H9 (cell line): ENCODE measurements at regions not wholly inside any gene's neighbourhood (a gene's known extent, or its start where the extent isn't known, plus 50 kb on each side); places are given as distances from the start of the nearest gene placed in this dataset.

Experiments
- DNase-seq: peaks from one replicate; pipeline ENCODE4 v3.0.0-alpha.2; 2017
- H2AFZ ChIP-seq: one replicate; pipeline ENCODE4 v1.6.1; 2013; ENCODE audit warnings: mild to moderate bottlenecking, low read length, control low read depth, moderate library complexity
- H2AK5ac ChIP-seq: 2 replicates; pipeline ENCODE4 v1.6.1; 2013; ENCODE audit warnings: low read length, control low read depth, mixed read lengths; ENCODE audit not compliant: insufficient read length
- H2BK120ac ChIP-seq: one replicate; pipeline ENCODE4 v1.6.1; 2013; ENCODE audit warnings: low read depth, mild to moderate bottlenecking, low read length, control low read depth, inconsistent platforms; ENCODE audit not compliant: poor library complexity, severe bottlenecking
- H2BK12ac ChIP-seq: 2 replicates; pipeline ENCODE4 v1.6.1; 2013; ENCODE audit warnings: low read length, control low read depth, mixed read lengths, low read depth; ENCODE audit not compliant: insufficient read length
- H2BK15ac ChIP-seq: 2 replicates; pipeline ENCODE4 v1.6.1; 2013; ENCODE audit warnings: low read depth, low read length, control low read depth
- H2BK20ac ChIP-seq: one replicate; pipeline ENCODE4 v1.6.1; 2013; ENCODE audit warnings: low read depth, mild to moderate bottlenecking, low read length, control low read depth, inconsistent platforms; ENCODE audit not compliant: poor library complexity, severe bottlenecking
- H2BK5ac ChIP-seq: 2 replicates; pipeline ENCODE4 v1.6.1; 2013; ENCODE audit warnings: low read length, control low read depth, mixed read lengths; ENCODE audit not compliant: insufficient read length
- H3K14ac ChIP-seq: 2 replicates; pipeline ENCODE4 v1.6.1; 2013; ENCODE audit warnings: low read length, control low read depth; ENCODE audit not compliant: insufficient read depth
- H3K18ac ChIP-seq: 2 replicates; pipeline ENCODE4 v1.6.1; 2013; ENCODE audit warnings: low read depth, mild to moderate bottlenecking, mixed read lengths, low read length, control low read depth; ENCODE audit not compliant: insufficient read length
- H3K23ac ChIP-seq: 2 replicates; pipeline ENCODE4 v1.6.1; 2013; ENCODE audit warnings: low read length, control low read depth, mixed read lengths, low read depth; ENCODE audit not compliant: insufficient read length
- H3K23me2 ChIP-seq: 2 replicates; pipeline ENCODE4 v1.6.1; 2013; ENCODE audit warnings: low read depth, mild to moderate bottlenecking, mixed read lengths, low read length, control low read depth; ENCODE audit not compliant: insufficient read length, poor library complexity, severe bottlenecking
- H3K27ac ChIP-seq: 2 replicates; pipeline ENCODE4 v1.5.1; 2013; ENCODE audit warnings: low read length, control low read depth, mixed read lengths, low read depth; ENCODE audit not compliant: insufficient read length
- H3K27me3 ChIP-seq: 2 replicates; pipeline ENCODE4 v1.6.1; 2013; ENCODE audit warnings: low read length, control low read depth, inconsistent platforms; ENCODE audit not compliant: insufficient read depth
- H3K4ac ChIP-seq: 2 replicates; pipeline ENCODE4 v1.6.1; 2013; ENCODE audit warnings: low read depth, mild to moderate bottlenecking, control low read depth, inconsistent platforms, low read length, moderate library complexity
- H3K4me1 ChIP-seq: 2 replicates; pipeline ENCODE4 v1.6.1; 2013; ENCODE audit warnings: low read length, control low read depth, inconsistent platforms; ENCODE audit not compliant: insufficient read depth
- H3K4me2 ChIP-seq: 2 replicates; pipeline ENCODE4 v1.6.1; 2013; ENCODE audit warnings: low read length, control low read depth, mixed read lengths; ENCODE audit not compliant: insufficient read length, insufficient read depth
- H3K56ac ChIP-seq: 2 replicates; pipeline ENCODE4 v1.6.1; 2013; ENCODE audit warnings: low read depth, mild to moderate bottlenecking, mixed read lengths, low read length, control low read depth; ENCODE audit not compliant: insufficient read length
- H3K79me1 ChIP-seq: 2 replicates; pipeline ENCODE4 v1.6.1; 2013; ENCODE audit warnings: low read depth, mild to moderate bottlenecking, moderate library complexity, low read length, control low read depth, inconsistent platforms; ENCODE audit not compliant: insufficient read depth, poor library complexity, severe bottlenecking
- H3K79me2 ChIP-seq: 2 replicates; pipeline ENCODE4 v1.6.1; 2013; ENCODE audit warnings: low read length, control low read depth, inconsistent platforms; ENCODE audit not compliant: insufficient read depth
- H3K9ac ChIP-seq: 2 replicates; pipeline ENCODE4 v1.6.1; 2013; ENCODE audit warnings: low read length, control low read depth, mixed read lengths; ENCODE audit not compliant: insufficient read length; ENCODE audit errors: extremely low read depth
- H3K9me3 ChIP-seq: one replicate; pipeline ENCODE4 v1.6.1; 2013; ENCODE audit warnings: low read depth, low read length, inconsistent platforms; ENCODE audit not compliant: control insufficient read depth
- H3T11ph ChIP-seq: one replicate; pipeline ENCODE4 v1.6.1; 2013; ENCODE audit warnings: mild to moderate bottlenecking, low read length, control low read depth, inconsistent platforms
- H4K20me1 ChIP-seq: one replicate; pipeline ENCODE4 v1.6.1; 2013; ENCODE audit not compliant: control insufficient read depth, insufficient read length, insufficient read depth
- H4K5ac ChIP-seq: 2 replicates; pipeline ENCODE4 v1.6.1; 2013; ENCODE audit warnings: low read depth, mild to moderate bottlenecking, mixed read lengths, low read length, control low read depth; ENCODE audit not compliant: insufficient read length
- H4K8ac ChIP-seq: replicated peaks from 2 replicates; pipeline ENCODE4 v1.6.1; 2013; ENCODE audit warnings: low read length, control low read depth, mixed read lengths, low read depth; ENCODE audit not compliant: insufficient read length
- H4K91ac ChIP-seq: 2 replicates; pipeline ENCODE4 v1.6.1; 2013; ENCODE audit warnings: low read depth, mild to moderate bottlenecking, moderate library complexity, mixed read lengths, low read length, control low read depth; ENCODE audit not compliant: insufficient read length
- H3K27ac Mint-ChIP-seq, 3 experiments: 2 replicates in 2 of 3; 3 replicates in 1 of 3; pipeline ENCODE4 v1.8.0; 2020 to 2021; ENCODE audit warnings: mixed read lengths in 3 of 3, mild to moderate bottlenecking in 1 of 3, moderate library complexity in 1 of 3
- H3K27me3 Mint-ChIP-seq: 2 replicates; pipeline ENCODE4 v1.8.0; 2021; ENCODE audit warnings: low read depth, mild to moderate bottlenecking, moderate library complexity, mixed read lengths
- H3K36me3 Mint-ChIP-seq, 3 experiments: 2 replicates in 2 of 3; 3 replicates in 1 of 3; pipeline ENCODE4 v1.8.0; 2020 to 2021; ENCODE audit warnings: low read depth in 3 of 3, mixed read lengths in 3 of 3; ENCODE audit not compliant: insufficient read depth in 1 of 3
- H3K4me1 Mint-ChIP-seq, 2 experiments: 2 replicates each; pipeline ENCODE4 v1.8.0; 2020; ENCODE audit warnings: mixed read lengths in 2 of 2
- H3K4me3 Mint-ChIP-seq, 2 experiments: 2 replicates in 1 of 2; 3 replicates in 1 of 2; pipeline ENCODE4 v1.8.0; 2020 to 2021; ENCODE audit warnings: mild to moderate bottlenecking in 2 of 2, mixed read lengths in 2 of 2, moderate library complexity in 1 of 2
- H3K9me3 Mint-ChIP-seq, 2 experiments: 2 replicates in 1 of 2; 3 replicates in 1 of 2; pipeline ENCODE4 v1.8.0; 2020; ENCODE audit warnings: mild to moderate bottlenecking in 2 of 2, mixed read lengths in 2 of 2, moderate library complexity in 1 of 2
- WGBS: extraction: QIAGEN DNeasy Blood & Tissue Kit; methylation state at CpG from one replicate; pipeline ENCODE4 v1.1.7; 2013; ENCODE audit warnings: missing lambda C conversion rate, low lambda C conversion rate, mixed read lengths; ENCODE audit not compliant: insufficient read length; ENCODE audit errors: extremely low coverage; 5-methylcytosine and 5-hydroxymethylcytosine counted together
- TF ChIP-seq, protein P1 (sequence below): fragments of 200-600 bp; sonication (generic); conservative IDR thresholded peaks from 3 replicates; pipeline ENCODE4 v1.8.0; 2021; ENCODE audit warnings: antibody characterized with exemption, mild to moderate bottlenecking

DNA sequence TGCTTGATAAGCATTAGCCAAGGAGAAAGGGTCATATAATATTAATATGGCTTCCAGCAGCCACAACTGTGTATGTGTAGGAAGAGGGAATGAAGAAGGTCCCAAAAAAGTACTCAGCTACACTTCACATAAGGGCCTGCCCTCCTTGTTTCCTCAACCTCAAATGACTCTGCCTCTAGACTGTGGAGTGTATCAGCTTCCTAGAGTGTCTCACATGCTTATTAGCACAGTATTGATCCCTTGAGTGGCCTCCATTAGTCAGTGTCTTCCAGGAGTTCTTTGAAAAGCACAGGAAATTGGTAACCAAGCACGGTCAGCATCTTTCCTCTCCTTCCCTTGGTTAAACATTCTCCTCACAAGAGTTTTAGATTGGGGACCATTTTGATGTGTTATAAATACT, 190.4 kb upstream of the ATP10B start:
- Histone ChIP-seq H3K4me2 (no peak overlapping the region), H3K9ac (no peak overlapping the region), H3K18ac (no peak overlapping the region), H3K4ac (no peak overlapping the region), H4K91ac (no peak overlapping the region), H3K27ac (no peak overlapping the region), H3K79me1 (no peaks in the 10 kb centered on the region), H3K4me1 (no peaks in the 10 kb centered on the region), H4K20me1 (no peaks in the 10 kb centered on the region), H2BK15ac (no peak overlapping the region), H2AK5ac (no peak overlapping the region), H2BK12ac (no peak overlapping the region), H3K23ac (no peak overlapping the region), H4K5ac (no peak overlapping the region), H3K9me3 (no peaks in the 10 kb centered on the region), H4K8ac (no peak overlapping the region), H2AFZ (no peak overlapping the region), H2BK120ac (no peak overlapping the region), H3K23me2 (no peaks in the 10 kb centered on the region), H2BK20ac (no peak overlapping the region), H2BK5ac (no peak overlapping the region), H3K14ac (no peak overlapping the region), H3K27me3 (no peaks in the 10 kb centered on the region), H3T11ph (no peak overlapping the region), H3K56ac (no peak overlapping the region), H3K79me2 (no peaks in the 10 kb centered on the region)
- no CpG with 5 or more reads among the region's 1 CpG for WGBS
- Mint-ChIP-seq H3K4me3 (no peak overlapping the region), H3K4me1 (no peaks in the 10 kb centered on the region; a peak in 1 of 4 replicates), H3K27ac (no peak overlapping the region), H3K27me3 (no peaks in the 10 kb centered on the region), H3K9me3 (peaks cover 0 to 3% of the 10 kb centered on the region in 2 experiments; a peak in 2 of 5 replicates), H3K36me3 (peaks cover 0 to 2% (median 0%) of the 10 kb centered on the region in 3 experiments; a peak in 1 of 7 replicates)
- TF ChIP-seq, protein P1, sequence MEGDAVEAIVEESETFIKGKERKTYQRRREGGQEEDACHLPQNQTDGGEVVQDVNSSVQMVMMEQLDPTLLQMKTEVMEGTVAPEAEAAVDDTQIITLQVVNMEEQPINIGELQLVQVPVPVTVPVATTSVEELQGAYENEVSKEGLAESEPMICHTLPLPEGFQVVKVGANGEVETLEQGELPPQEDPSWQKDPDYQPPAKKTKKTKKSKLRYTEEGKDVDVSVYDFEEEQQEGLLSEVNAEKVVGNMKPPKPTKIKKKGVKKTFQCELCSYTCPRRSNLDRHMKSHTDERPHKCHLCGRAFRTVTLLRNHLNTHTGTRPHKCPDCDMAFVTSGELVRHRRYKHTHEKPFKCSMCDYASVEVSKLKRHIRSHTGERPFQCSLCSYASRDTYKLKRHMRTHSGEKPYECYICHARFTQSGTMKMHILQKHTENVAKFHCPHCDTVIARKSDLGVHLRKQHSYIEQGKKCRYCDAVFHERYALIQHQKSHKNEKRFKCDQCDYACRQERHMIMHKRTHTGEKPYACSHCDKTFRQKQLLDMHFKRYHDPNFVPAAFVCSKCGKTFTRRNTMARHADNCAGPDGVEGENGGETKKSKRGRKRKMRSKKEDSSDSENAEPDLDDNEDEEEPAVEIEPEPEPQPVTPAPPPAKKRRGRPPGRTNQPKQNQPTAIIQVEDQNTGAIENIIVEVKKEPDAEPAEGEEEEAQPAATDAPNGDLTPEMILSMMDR, result no peak
- no peak for DNase-seq
